GM12878 (cell line): ENCODE measurements at regions not wholly inside any gene's neighbourhood (a gene's known extent, or its start where the extent isn't known, plus 50 kb on each side); places are given as distances from the start of the nearest gene placed in this dataset.

Experiments used
- ATAC-seq: fragments of 200-7000 bp; cut with Tn5 transposase; 3 replicates; pipeline ENCODE4 v1.9.1; 2020; ENCODE audit warnings: mild to moderate bottlenecking, moderate library complexity
- BruUV-seq: library from RNA; stranded (reverse); fragments of 400-500 nt; replicated peaks from 2 replicates; lab custom pipeline; 2021; lab: Mats Ljungman, UMichigan
- CTCF ChIA-PET: fragments of 300-600 bp; sonication (Branson Sonifier 250); formaldehyde crosslinking; extraction: SDS; loops from one replicate; lab custom pipeline; 2021; ENCODE audit warnings: inconsistent platforms; lab: Yijun Ruan, JAX
- POLR2A ChIA-PET: fragments of 350-600 bp; formaldehyde crosslinking; extraction: SDS; loops from one replicate; lab custom pipeline; 2021; ENCODE audit warnings: inconsistent platforms; lab: Charles Lee
- RAD21 ChIA-PET: fragments of 300-600 bp; sonication (Branson Sonifier 250); formaldehyde crosslinking; loops from one replicate; lab custom pipeline; 2023; ENCODE audit warnings: antibody characterized with exemption; ENCODE audit not compliant: unreplicated experiment; lab: Charles Lee
- SMC1A ChIA-PET: fragments of 300-600 bp; sonication (Branson Sonifier 250); formaldehyde crosslinking; loops from one replicate; lab custom pipeline; 2023; ENCODE audit not compliant: unreplicated experiment, uncharacterized antibody; lab: Charles Lee
- DNase-seq: peaks from one replicate; pipeline ENCODE4 v3.0.0-alpha.2; 2011; ENCODE audit warnings: low read depth, low spot score
- FAIRE-seq: peaks from 3 replicates; lab custom pipeline; 2011; peaks lifted over from hg19 to GRCh38; lab: Jason Lieb, UNC
- H2AFZ ChIP-seq: 2 replicates; pipeline ENCODE4 v1.6.0; 2011; ENCODE audit warnings: low read depth, low read length, control low read depth; ENCODE audit not compliant: control insufficient read depth
- H3K27ac ChIP-seq: 2 replicates; pipeline ENCODE4 v1.5.1; 2011; ENCODE audit warnings: control low read depth; ENCODE audit not compliant: control insufficient read depth, insufficient read depth
- H3K27me3 ChIP-seq, 2 experiments: replicated peaks in 1 of 2; 2 replicates each; pipeline versions ENCODE4 v1.6.0 to v1.6.1; 2011; ENCODE audit warnings: low read length in 1 of 2; ENCODE audit not compliant: control insufficient read depth in 2 of 2, insufficient read depth in 2 of 2
- H3K36me3 ChIP-seq, 2 experiments: 2 replicates each; pipeline ENCODE4 v1.5.1; 2011; ENCODE audit warnings: low read length in 1 of 2; ENCODE audit not compliant: control insufficient read depth in 2 of 2, insufficient read depth in 2 of 2
- H3K4me1 ChIP-seq: 2 replicates; pipeline ENCODE4 v1.6.1; 2011; ENCODE audit warnings: mild to moderate bottlenecking, low read length, moderate library complexity, mixed read lengths; ENCODE audit not compliant: control insufficient read depth, insufficient read depth
- H3K4me2 ChIP-seq: 2 replicates; pipeline ENCODE4 v1.6.0; 2011; ENCODE audit warnings: control low read depth; ENCODE audit not compliant: control insufficient read depth, insufficient read depth
- H3K4me3 ChIP-seq: fragments of 200-600 bp; sonication (generic); 2 replicates; pipeline ENCODE4 v1.5.1; 2016
- H3K79me2 ChIP-seq: 2 replicates; pipeline ENCODE4 v1.6.0; 2011; ENCODE audit warnings: low read length; ENCODE audit not compliant: control insufficient read depth, insufficient read depth
- H3K9ac ChIP-seq: 2 replicates; pipeline ENCODE4 v1.8.0; 2011; ENCODE audit warnings: low read length, control low read depth, mixed read lengths; ENCODE audit not compliant: control insufficient read depth, insufficient read depth
- H3K9me3 ChIP-seq: replicated peaks from 3 replicates; pipeline ENCODE4 v1.5.1; 2011; ENCODE audit warnings: mild to moderate bottlenecking, low read length; ENCODE audit not compliant: control insufficient read depth, insufficient read depth
- H4K20me1 ChIP-seq: 2 replicates; pipeline ENCODE4 v1.6.0; 2011; ENCODE audit not compliant: control insufficient read depth, insufficient read depth
- DPF2 ChIP-seq: fragments of 450-650 bp; IDR thresholded peaks from 2 replicates; pipeline ENCODE4 v1.6.1; 2017; ENCODE audit warnings: mild to moderate bottlenecking
- EGR1 ChIP-seq, 2 experiments: IDR thresholded peaks; 1 replicate in 1 of 2; 2 replicates in 1 of 2; pipeline ENCODE4 v1.6.1; 2011 to 2012; ENCODE audit warnings: low read depth in 2 of 2, low read length in 2 of 2, borderline replicate concordance in 1 of 2, mild to moderate bottlenecking in 1 of 2, moderate library complexity in 1 of 2
- HDGF ChIP-seq: fragments of 450-650 bp; IDR thresholded peaks from 2 replicates; pipeline ENCODE4 v1.6.1; 2016; ENCODE audit warnings: antibody characterized with exemption
- IRF3 ChIP-seq: fragments of 450-650 bp; IDR thresholded peaks from 2 replicates; pipeline ENCODE4 v1.6.1; 2014; ENCODE audit warnings: mild to moderate bottlenecking
- IRF4 ChIP-seq: IDR thresholded peaks from 2 replicates; pipeline ENCODE4 v1.6.1; 2011; ENCODE audit warnings: low read depth, low read length
- RUNX3 ChIP-seq: IDR thresholded peaks from 2 replicates; pipeline ENCODE4 v1.6.1; 2012; ENCODE audit warnings: low read length, inconsistent platforms
- SIX5 ChIP-seq: IDR thresholded peaks from 2 replicates; pipeline ENCODE4 v1.6.1; 2011; ENCODE audit warnings: mild to moderate bottlenecking, low read depth, low read length, moderate library complexity; ENCODE audit not compliant: severe bottlenecking
- SMARCA5 ChIP-seq: fragments of 450-650 bp; IDR thresholded peaks from 2 replicates; pipeline ENCODE4 v1.6.1; 2017; ENCODE audit warnings: mild to moderate bottlenecking
- STAT3 ChIP-seq: IDR thresholded peaks from 2 replicates; pipeline ENCODE4 v1.6.1; 2011; ENCODE audit warnings: low read depth, low read length, improper control_type of control experiment
- ZZZ3 ChIP-seq: IDR thresholded peaks from 2 replicates; pipeline ENCODE4 v1.6.1; 2011; ENCODE audit warnings: low read depth; ENCODE audit not compliant: control insufficient read depth, insufficient read length
- WGBS: methylation state at CpG from one replicate; pipeline ENCODE4 v1.1.6; 2016; ENCODE audit warnings: low lambda C conversion rate; ENCODE audit not compliant: insufficient replicate concordance, insufficient coverage; ENCODE audit errors: missing lambda C conversion rate; 5-methylcytosine and 5-hydroxymethylcytosine counted together
- in situ Hi-C: fragments of 300-500 bp; cut with MboI; formaldehyde crosslinking; loops from 9 replicates; pipeline ENCODE4 v1.14.3; 2018; ENCODE audit warnings: mixed read lengths
- intact Hi-C: fragments of 100-400 bp; cut with micrococcal nuclease; formaldehyde crosslinking; loops from one replicate; pipeline ENCODE4 v1.14.2; 2022; ENCODE audit not compliant: unreplicated experiment
- TF ChIP-seq, protein P1 (sequence below): IDR thresholded peaks from 2 replicates; pipeline ENCODE4 v1.6.1; 2011; ENCODE audit warnings: low read depth, low read length, improper control_type of control experiment, borderline replicate concordance
- TF ChIP-seq, protein P2 (sequence below): fragments of 450-650 bp; IDR thresholded peaks from 2 replicates; pipeline ENCODE4 v1.6.1; 2017; ENCODE audit warnings: mild to moderate bottlenecking, moderate library complexity

GRCh38 chr11:116513278-116513823 lies 259.4 kb downstream of the BUD13 start:
- FAIRE-seq (no peak), ATAC-seq (no peak), DNase-seq (no peak)
- TF ChIP-seq IRF3 (no peak), ZZZ3 (no peak), STAT3 (no peak), SIX5 (no peak), RUNX3 (no peak)
- no TSS peak for BruUV-seq
- ChIA-PET POLR2A (no interaction called here), CTCF (interaction anchor here (0.7 to 2.3 kb wide), 10 partner anchors 8 to 713 kb away, joined by 3 to 19 read pairs (median 4); no protein-coding TSS in a partner anchor), RAD21 (interaction anchor here (0.5 to 2.6 kb wide), 3 partner anchors 17 to 178 kb away, joined by 3 to 8 read pairs (median 6); no protein-coding TSS in a partner anchor), SMC1A (interaction anchor here (0.6 to 1.3 kb wide), 3 partner anchors 54 to 178 kb away, joined by 3 to 10 read pairs (median 5); no protein-coding TSS in a partner anchor)
- H3K27ac ChIP-seq = no peak overlapping the region
- no peak overlapping the region for H3K4me3 ChIP-seq
- H3K9me3 ChIP-seq = no peaks in the 10 kb centered on the region
- intact Hi-C loops = no loop called here
- H3K9ac ChIP-seq = no peak overlapping the region
- no peaks in the 10 kb centered on the region for H4K20me1 ChIP-seq
- WGBS = 3% methylated on average over 8 of the region's 8 CpGs
- no peak overlapping the region for H3K4me2 ChIP-seq
- in situ Hi-C loops = no loop called here
- peaks cover 3% of the 10 kb centered on the region in 2 experiments; a peak in 3 of 4 replicates for H3K27me3 ChIP-seq
- no peaks in the 10 kb centered on the region for H3K4me1 ChIP-seq
- no peaks in the 10 kb centered on the region for H3K79me2 ChIP-seq
- H2AFZ ChIP-seq = no peak overlapping the region
- no peaks in the 10 kb centered on the region for H3K36me3 ChIP-seq

- H3K79me2 ChIP-seq = no peaks in the 10 kb centered on the region
- DNase-seq (no peak), ATAC-seq (no peak), FAIRE-seq (no peak)
- H3K36me3 ChIP-seq = no peaks in the 10 kb centered on the region
- peaks cover 3 to 5% of the 10 kb centered on the region in 2 experiments; a peak in 3 of 4 replicates for H3K27me3 ChIP-seq
- H2AFZ ChIP-seq = no peak overlapping the region
- 0% methylated on average over 2 of the region's 2 CpGs for WGBS
- no peak overlapping the region for H3K27ac ChIP-seq
- intact Hi-C loops (no loop called here), in situ Hi-C loops (no loop called here)
- ChIA-PET CTCF (interaction anchor here (1.9 to 2.3 kb wide), 3 partner anchors 129 to 179 kb away, joined by 5 to 19 read pairs (median 18); no protein-coding TSS in a partner anchor), POLR2A (no interaction called here), RAD21 (interaction anchor here (2.6 kb wide), 1 partner anchor 179 kb away, joined by 8 read pairs; no protein-coding TSS in a partner anchor), SMC1A (no interaction called here)
- BruUV-seq = no TSS peak
- H3K9ac ChIP-seq = no peak overlapping the region
- TF ChIP-seq RUNX3 (no peak), HDGF (no peak), SMARCA5 (no peak), DPF2 (no peak), EGR1 (IDR thresholded peaks at IDR 0.05; ENCODE audit: borderline replicate concordance in 1 of 2, low read depth in 2 of 2, low read length in 2 of 2) (no peak), IRF4 (no peak)
- TF ChIP-seq, protein P1, sequence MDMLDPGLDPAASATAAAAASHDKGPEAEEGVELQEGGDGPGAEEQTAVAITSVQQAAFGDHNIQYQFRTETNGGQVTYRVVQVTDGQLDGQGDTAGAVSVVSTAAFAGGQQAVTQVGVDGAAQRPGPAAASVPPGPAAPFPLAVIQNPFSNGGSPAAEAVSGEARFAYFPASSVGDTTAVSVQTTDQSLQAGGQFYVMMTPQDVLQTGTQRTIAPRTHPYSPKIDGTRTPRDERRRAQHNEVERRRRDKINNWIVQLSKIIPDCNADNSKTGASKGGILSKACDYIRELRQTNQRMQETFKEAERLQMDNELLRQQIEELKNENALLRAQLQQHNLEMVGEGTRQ = no peak
- TF ChIP-seq, protein P2, sequence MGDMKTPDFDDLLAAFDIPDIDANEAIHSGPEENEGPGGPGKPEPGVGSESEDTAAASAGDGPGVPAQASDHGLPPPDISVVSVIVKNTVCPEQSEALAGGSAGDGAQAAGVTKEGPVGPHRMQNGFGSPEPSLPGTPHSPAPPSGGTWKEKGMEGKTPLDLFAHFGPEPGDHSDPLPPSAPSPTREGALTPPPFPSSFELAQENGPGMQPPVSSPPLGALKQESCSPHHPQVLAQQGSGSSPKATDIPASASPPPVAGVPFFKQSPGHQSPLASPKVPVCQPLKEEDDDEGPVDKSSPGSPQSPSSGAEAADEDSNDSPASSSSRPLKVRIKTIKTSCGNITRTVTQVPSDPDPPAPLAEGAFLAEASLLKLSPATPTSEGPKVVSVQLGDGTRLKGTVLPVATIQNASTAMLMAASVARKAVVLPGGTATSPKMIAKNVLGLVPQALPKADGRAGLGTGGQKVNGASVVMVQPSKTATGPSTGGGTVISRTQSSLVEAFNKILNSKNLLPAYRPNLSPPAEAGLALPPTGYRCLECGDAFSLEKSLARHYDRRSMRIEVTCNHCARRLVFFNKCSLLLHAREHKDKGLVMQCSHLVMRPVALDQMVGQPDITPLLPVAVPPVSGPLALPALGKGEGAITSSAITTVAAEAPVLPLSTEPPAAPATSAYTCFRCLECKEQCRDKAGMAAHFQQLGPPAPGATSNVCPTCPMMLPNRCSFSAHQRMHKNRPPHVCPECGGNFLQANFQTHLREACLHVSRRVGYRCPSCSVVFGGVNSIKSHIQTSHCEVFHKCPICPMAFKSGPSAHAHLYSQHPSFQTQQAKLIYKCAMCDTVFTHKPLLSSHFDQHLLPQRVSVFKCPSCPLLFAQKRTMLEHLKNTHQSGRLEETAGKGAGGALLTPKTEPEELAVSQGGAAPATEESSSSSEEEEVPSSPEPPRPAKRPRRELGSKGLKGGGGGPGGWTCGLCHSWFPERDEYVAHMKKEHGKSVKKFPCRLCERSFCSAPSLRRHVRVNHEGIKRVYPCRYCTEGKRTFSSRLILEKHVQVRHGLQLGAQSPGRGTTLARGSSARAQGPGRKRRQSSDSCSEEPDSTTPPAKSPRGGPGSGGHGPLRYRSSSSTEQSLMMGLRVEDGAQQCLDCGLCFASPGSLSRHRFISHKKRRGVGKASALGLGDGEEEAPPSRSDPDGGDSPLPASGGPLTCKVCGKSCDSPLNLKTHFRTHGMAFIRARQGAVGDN = no peak
- H3K4me1 ChIP-seq = no peaks in the 10 kb centered on the region
- no peak overlapping the region for H3K4me2 ChIP-seq
- no peaks in the 10 kb centered on the region for H4K20me1 ChIP-seq
- no peaks in the 10 kb centered on the region for H3K9me3 ChIP-seq
- no peak overlapping the region for H3K4me3 ChIP-seq
These were observed 259.9 kb downstream of the BUD13 start for GRCh38 chr11:116512841-116513240.
